ENCODE measurements at regions not wholly inside any gene's neighbourhood (a gene's known extent, or its start where the extent isn't known, plus 50 kb on each side); places are given as distances from the start of the nearest gene placed in this dataset.

DNA sequence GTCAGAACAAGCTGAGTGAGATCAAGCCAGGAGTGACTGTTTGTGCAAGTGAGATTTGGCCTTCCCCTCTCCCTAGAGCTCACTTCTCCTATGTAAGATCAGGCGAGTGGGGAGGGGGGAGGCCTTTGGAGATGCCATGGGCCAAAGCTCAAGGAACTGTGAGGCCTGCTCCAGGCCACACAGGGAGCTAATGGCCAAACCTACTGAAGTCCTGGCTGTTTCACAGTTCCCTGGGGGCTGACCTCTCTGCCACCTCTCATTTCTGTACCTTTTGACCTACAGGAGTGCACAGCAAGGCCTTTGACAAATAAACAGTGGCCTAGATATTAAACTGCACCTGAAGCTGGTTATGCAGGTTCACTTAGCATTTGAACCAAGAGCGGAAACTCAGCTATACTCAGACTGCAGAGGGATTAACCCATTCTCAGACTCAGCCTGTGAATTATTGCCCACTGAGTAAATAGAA, 235.0 kb upstream of the NT5C1B start:
- DNase-seq, result no peak

DNA sequence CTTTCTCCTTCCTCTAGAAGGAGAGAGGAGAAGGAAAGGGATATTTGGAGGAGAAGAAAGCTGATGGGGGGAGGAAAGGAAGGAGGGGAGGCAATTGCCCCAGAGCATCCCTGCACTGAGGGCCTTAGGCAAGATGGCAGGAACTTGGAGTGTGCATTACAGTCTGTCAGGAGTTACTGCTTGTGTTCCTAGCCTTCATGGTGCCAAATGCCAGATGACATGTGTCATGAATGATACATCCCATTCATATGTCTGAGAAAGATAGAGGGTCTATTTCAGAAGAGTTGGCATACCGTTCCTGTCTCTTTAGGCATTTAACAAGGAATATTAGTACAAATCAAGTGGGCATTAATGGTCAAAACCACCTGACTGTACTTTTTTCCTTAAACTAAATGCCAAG, 232.1 kb upstream of the NT5C1B start:
- DNase-seq, result no peak

DNA sequence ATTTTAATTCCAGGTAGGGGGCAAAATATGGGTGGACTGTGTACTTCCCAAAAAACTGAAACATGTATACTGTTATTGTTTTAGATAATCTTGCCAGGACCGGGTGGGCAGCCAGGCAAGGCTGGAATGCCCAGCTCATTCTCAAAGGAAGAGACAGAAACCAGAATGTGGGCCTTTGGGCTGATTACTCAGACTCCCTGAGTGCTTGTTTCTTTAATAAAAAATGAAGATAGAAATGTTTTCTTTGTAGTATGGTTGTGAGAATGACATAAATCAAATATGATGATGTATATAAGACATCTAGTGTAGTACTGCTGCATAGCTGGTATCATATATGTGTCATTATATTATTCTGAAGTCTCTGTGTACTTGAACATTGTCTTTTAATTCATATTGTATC, 231.6 kb upstream of the NT5C1B start:
- DNase-seq, result no peak

DNA sequence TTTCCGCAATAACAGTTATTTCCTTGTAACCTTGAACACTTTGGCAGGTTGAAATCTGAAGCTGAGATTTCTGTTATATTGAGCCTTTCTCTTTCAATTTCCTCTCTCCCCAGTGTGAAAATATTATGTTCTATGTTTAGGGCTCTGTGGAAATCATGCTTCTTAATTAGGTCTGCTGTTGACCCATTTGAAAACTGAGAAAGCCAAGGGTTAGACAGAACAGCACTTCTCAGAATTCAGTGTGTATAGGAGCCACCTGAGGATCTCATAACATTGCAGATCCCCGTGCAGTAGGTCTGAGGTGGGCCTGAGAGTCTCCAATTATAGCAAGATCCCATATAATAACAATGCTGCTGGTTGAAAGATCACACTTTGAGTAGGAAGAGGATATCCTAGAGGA, 230.2 kb upstream of the NT5C1B start:
- DNase-seq, result no peak

DNA sequence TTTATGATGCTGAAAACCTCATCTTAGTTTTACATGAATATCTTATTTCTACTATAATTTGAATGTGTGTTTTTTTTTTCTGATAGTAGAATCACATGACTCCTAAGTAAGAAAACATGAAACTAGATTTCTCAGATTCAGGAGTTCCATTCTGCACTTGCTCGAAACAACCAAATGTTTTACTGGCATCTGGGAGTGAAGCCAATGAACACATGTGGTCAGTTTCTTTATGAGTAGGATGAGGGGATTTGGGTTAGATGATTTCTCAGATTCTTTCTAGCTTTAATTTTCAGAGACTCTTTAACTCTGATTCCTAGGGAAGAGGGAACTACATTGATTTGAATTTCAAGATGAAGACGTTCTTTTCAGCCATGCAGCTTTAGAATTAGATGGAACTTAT, 225.0 kb upstream of the NT5C1B start:
- DNase-seq, result no peak

DNA sequence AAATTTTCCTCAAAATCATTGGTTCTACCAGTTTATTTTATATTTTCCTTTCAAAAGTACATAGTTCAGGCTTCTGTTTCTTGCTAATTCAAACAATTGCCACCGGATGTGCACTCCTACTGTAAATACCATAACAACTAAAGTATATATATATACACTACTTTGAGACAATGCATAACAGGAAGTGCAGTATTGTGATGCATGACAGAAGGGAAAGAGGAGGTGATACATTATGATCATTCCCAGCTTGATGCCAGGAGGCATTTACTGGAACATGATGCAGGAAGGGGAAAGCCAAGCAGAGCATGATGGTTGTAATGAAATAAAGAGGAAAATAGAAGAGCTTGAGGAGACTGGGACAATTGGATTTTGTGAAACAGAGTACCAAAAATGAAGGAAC, 215.2 kb upstream of the NT5C1B start:
- DNase-seq, result no peak

DNA sequence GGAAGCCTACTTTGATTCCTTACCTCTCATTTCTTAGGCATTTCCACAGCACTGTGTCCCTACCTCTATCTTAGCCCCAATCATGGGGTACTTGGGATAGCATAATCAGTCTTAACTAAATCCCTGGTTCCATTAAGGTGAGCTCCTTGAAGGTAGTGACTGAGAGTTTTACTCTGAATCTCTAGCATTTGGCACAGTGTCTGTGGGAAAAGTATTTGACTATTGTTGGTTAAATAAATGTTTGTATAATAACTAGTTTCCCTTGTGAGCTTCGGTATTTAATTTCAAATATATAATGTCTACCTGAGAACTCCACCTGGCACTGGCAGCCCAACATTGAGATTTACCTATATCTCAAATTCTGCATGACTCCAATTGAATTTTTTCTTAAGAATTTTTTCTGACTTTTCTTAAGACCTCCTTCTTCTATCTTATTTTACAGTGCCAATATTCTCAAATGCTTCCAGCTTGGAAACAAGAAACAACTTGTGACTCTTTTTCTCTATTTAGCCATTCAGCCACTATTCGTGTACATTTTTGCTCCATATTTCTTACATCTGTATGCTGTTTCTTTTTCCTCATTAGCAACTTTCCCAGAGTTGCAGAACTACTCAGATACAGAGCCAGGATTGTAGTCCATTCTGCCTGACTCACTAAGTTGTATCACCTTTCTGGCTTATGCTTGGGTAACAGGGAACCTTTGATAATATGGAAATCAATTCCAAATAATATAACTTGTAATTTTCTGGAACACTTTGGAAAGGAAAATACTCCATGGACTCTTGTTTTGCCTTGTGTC, 214.0 kb upstream of the NT5C1B start:
- DNase-seq, result no peak

DNA sequence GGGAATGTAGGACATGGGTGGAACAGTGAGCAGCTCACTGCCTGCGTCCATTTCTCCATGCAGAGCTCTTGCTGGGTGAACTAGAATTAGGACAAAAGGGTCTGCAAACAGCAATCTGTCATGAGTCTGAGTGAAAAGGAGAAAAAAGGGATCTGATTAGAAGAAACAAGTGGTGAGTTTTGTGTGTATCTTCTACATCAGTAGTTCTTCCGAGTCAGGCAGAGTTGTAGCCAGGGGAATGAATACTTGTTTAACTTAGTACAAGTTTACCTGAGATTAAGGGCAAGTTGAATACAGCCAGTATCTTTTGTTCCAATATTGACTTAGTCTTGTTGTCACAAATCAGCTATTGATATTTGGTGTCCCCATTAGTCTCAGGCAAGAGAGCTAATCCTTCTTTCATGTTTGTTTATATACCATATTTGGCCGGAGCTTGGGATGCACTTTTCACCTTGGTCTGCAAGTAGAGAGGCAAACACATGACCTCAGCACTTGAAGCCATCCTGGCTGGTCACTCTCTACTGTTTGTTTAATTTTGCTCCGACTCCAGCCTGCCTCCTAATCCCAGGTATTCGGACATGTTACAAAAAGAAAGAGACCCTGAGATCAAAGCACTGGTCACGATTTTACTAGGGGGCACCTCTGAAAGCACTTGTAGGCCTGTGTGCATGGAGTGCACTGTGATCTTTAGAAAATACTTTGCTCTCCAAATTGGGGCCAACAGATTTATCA, 211.0 kb upstream of the NT5C1B start:
- DNase-seq, result no peak

DNA sequence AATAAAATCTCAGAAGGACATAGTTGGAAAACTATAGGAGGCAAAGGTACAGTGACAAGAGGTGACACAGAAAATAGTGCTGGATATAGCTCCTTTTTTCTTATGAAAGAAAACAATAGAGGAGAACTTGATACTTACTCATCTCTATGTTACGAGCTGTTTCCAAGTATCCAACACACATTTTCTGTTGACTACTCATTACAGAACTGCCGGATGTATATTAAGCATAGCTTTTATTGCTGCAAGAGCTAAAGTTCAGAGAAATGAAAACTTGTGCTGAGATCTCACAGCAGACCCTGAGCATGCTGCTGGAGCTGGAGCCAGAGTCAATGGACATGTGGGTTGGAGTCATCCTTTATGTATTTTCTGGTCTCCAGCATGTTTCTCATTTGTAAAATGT, 210.0 kb upstream of the NT5C1B start:
- no peak for DNase-seq

DNA sequence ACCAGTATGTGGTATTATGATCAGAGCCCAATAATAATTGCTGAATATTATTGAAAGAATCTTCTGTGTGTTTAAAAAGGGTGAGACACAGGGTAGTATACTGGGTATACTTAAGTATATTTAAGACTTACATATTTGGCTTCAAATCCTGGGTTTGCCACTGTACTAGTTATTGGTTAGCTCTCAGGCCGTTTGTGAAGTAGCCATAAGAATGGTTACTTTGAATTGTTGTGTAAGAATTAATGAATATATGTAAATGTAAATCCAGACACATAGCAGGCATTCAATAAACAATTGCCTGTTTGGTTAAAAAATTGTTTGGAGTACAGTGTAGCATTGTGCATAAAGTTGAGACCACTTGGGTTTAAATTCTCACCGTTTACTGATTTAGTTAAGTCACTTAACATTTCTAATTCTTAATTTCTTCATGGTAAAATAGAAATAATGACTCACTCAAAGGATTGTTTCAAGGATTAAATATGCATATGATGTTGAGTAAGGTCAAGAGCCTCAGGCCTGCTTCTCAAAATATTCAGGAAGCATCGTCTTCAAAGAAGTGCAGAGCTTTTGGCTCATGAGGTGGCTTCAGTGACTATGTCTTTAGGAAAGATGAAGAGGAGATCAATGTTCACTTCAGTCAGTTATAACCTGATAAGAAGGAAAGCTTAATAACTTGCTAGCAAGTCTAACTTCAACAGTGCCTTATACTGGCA, 207.9 kb upstream of the NT5C1B start:
- DNase-seq, result no peak

DNA sequence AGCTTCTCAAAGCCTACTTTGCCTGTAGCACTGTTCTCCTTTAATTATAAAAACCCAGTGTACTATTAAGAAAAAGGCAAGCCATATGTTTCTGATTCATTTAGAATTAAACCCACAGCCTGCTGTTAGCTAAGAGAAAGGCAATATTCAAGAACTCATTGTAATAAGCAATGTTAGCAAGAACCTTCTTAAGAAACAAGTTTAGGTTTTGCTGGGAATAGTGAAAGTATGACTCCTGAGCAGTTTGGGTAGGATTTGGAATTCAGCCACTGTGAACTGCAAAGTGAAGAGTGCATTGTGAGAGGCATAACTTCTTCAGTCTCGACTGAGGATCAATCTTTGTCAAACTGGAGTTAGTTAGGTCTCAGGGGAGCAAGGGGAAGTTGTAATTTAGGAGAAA, 206.5 kb upstream of the NT5C1B start:
- DNase-seq, result no peak

DNA sequence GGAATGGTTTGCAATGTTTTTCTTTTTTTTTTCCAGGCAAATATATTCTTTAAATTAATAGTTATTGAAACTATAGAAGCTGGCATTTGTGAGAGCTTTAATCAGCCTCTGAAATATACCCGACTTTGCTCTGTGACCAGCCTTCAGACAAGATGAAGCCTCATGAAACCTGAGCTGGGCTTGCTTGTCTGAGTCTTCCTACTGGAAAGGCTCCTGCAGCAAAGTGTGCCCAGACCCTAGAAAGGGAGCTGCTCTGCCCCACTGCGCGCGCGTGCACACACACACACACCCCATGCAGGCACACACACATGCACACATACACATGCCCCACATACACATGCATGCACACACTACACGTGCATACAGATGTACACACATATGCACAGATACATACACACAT, 203.3 kb upstream of the NT5C1B start:
- no peak for DNase-seq

DNA sequence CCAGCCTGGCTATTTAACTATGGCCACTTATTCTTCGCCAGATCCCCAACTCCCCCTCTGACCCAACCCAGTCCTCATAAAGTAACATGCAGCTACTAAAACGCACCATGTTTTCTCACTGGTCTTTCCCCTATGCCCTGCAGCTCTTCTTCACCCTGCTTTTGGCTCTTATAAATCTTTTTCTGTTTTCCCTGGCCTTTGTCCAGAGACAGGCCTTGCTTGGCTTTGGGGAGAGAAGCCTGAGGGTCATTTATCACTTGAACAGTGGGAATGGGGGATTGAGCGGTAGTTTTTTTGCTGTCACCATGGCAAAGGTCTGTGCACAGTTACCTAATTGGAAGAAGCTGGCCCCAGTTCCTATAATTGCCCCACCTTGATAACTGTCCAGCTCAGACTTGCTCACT, 202.9 kb upstream of the NT5C1B start:
- no peak for DNase-seq

DNA sequence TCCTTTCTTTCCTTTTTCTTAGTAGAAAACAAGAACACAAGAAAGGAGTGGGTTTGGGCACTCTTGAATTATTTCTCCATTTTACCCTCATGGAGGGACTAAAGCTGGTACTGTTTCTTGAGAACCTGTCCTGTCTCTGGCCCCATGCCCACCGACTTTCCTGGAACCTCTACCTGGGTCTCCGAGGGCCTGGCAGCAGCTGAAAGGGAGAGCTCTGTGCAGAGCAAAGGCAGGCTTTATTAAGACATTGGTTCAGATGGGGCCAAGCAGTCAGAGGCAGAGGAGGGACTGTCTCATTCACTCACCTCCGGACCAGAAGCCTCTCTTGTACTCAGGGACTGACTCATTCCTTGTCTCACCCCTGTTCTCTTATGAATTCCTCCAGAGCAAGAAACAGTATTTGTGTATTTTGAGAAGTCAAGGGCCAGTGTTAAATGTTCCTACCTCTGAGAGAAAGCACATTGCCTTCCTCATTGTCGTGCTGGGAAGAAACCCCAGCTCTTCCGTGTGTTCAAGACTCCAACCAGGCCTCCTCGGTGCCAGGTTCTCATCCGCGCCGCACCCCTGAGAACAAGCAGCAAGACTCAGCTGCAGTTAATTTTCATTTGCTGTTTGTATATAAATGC, 201.9 kb upstream of the NT5C1B start:
- DNase-seq, result no peak

DNA sequence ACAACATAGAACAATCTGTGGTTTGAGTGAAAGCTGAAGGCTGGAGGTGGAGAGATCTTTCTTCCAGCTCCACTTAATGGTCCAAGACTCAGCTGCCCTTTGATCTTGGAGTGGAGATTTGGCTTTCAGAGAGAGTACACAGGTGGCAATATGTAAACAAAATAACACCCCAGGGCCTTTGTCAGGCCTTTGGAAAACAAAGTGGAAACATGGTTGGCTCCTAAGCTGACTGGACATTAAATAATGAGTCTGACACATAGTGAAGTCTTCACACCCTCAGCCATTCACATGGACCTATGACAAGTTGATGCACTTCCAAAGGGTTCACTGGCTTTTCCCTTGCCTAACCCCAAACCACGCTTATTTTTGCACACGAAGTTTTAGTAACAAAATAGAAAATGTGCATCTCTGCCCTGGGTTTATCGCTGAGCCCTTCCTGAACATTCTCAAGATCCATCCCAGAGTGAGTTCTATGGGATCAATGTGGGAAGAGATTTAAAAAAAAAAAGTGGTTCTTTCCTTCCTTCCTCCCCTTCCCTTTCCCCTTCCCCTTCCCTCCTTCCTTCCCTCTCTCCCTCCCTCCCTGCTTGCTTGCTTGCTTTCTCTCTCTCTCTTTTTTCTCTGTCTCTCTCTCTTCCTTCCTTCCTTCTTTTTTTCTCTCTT, 201.3 kb upstream of the NT5C1B start:
- DNase-seq, result no peak

DNA sequence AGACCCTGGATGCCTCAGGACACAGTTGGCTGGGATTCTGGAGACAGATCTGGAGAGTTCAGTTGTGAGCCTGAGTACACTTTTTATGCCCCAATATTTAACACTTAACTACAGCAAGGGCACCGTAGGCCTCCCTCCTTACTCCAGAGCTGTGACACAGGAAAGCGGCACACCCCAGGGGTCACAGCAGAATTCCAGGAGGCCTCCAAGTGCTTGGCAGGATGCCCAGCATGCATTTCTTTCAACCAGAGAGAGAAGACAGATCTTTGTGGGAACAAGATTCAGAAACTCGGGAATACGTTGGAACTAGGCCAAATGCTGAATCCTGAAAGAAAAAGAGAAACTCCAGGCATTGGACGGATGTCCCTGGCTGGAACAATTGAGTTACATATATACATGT, 199.2 kb upstream of the NT5C1B start:
- no peak for DNase-seq

DNA sequence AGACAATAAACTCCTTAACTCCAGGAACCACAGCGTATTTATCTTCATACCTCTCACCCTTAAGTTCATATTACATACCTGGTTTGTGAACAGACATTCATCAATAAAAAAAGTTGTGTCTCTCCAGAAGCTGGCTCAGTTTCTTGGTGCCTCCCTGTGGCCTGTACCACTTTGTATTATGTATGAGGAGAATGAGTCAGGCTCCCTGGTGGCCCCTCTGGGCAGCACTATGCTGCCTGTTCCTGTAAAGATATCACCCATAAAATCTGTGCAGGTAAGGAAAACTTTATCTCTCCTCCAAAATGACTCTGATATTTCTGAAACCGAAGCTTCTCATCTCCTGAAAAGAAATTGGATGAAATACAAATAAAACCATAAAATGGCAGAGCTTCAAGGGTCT, 198.4 kb upstream of the NT5C1B start:
- no peak for DNase-seq

DNA sequence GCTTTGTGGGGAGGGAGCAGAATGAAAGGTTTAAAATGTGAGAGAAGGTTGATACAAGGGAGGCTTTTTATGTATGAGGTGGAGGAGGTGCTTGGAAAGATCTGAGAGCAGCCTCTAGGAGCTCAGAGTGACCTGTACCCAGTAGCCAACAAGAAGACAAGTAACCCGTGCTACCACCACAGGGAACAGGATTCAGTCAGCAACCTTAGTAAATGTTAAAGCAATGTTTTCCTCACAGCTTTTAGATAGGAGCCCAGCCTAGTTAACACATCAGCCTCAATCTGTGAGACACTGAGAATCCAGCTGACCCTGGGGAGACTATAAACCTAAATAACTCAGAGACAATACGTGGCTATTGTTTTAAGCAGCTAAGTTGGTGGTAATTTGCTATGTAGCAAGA, 194.9 kb upstream of the NT5C1B start:
- no peak for DNase-seq

DNA sequence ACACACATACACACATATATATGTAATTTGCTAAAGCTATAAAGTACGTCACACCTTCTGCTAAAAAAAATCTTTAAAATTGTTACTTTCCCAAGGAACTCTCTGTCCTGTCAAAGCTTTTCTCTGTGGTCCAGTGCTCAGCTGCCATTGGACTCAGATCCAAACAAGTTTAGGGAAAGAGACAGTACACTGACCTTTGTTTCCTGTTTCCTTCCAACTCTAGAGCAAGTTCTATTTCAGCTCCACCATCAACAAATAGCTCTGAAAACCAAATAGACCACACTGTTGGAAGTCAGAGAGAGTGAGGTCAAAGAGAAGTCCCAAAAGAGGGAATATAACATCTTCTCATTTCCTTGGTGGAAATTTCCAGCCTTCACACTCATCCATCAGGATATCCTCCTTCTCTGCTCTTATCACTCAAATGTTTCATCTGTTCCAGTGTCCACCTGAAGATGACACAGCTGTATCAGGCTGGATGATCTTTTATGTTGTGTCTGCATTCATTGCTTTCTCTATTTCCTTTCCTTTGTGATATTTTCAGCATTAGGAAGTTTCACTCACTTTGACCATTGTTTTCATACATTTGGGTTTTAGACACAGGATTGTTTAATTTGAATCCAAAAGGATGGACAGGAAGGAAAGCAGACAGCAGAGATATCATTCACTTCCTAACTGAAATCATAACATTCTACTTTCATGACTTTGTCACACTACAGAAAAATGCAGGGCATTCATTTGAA, 192.3 kb upstream of the NT5C1B start:
- DNase-seq, result no peak

DNA sequence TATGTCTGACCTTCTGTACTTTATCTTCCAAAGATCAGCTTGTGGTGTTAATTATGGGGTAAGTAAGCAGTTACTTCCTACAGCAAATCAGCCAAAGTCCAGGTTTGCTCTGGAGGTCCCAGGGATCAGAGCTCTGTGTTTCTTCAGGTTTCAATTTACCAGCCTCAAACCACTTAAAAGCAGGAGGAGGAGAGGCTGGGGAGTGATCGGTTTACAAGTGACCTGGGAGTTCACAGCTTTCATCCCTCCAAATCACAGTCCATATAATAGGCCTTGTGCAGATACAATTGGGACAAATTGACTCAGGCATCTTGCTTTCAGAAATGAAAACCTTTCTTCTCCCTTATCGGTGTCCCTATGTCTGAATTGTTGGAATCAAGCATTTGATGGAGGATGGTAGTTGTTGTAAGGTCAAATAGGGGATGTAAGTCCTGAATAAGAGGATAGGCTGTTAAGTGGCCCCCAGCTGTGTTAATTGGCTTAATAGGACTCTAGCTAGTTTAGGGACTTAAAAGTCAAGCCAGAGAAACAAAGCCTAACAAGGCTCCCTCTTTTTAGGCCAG, 188.0 kb upstream of the NT5C1B start:
- no peak for DNase-seq

DNA sequence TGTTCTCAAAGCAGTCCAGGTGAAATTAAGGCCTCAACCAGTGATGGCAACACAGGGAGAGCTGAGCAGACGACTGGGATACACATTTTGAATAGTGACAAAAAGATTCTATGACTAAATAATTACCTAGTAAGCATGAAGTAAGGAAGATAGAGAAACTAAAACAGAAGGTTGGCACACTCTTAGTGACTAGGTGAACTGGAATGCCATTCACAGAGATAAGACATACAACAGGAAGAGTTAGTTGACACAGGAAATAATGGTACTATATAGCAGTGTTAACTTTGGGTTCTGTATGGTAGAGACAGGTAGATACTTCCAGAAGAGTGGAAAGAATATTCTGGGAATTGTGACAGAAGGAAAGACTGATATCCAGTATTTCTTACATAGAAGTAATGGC, 181.8 kb upstream of the NT5C1B start:
- DNase-seq, result no peak

DNA sequence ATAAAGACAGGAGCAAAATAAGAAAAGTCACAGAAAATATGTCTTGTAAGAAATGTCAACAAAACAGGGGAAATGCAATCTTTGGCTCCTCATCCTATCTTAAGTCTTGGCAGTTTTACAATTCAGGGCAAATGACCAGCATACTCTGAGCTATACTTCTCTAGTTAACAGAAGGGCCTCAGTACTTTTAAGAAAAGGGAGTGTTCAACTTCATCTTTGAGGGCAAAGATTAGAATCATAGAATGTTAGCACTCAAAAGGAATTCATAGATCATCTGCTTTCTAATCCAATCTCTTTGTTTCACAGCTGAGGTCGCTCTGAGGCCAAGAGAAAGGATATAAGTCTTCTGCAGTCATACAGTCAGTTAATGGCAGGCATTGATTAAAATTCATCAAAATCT, 174.0 kb upstream of the NT5C1B start:
- DNase-seq, result no peak
